SH-SY5Y (cell line): ENCODE measurements at regions not wholly inside any gene's neighbourhood (a gene's known extent, or its start where the extent isn't known, plus 50 kb on each side); places are given as distances from the start of the nearest gene placed in this dataset.

Source experiments
- GATA2 ChIP-seq: IDR thresholded peaks from 2 replicates; pipeline ENCODE4 v1.6.1; 2011; ENCODE audit warnings: mild to moderate bottlenecking, low read depth, low read length
- GATA3 ChIP-seq: IDR thresholded peaks from 2 replicates; pipeline ENCODE4 v1.6.1; 2011; ENCODE audit warnings: low read depth, mild to moderate bottlenecking, low read length, moderate library complexity

- TF ChIP-seq GATA2: no peak
- TF ChIP-seq GATA3: no peak
Measured at GRCh38 chrX:41029332-41029731, 55.9 kb upstream of the USP9X start.

GRCh38 chrX:41031256-41031967, 53.8 kb upstream of the USP9X start:
- TF ChIP-seq GATA2: no peak
- TF ChIP-seq GATA3: no peak

GRCh38 chrX:41033299-41033698, 51.9 kb upstream of the USP9X start:
- no peak for TF ChIP-seq GATA3
- TF ChIP-seq GATA2: no peak
